ENCODE measurements at regions not wholly inside any gene's neighbourhood (a gene's known extent, or its start where the extent isn't known, plus 50 kb on each side); places are given as distances from the start of the nearest gene placed in this dataset.
"Not testable (repeated sequence)": the region's sequence is repeated elsewhere in the genome, so short reads cannot be mapped to it uniquely, and the experiment has no call there.

- H3K4me1 ChIP-seq (ENCODE audit: control insufficient read depth, insufficient read depth, low read length) = no peaks in the 10 kb centered on the region
- H3K36me3 ChIP-seq (ENCODE audit: control insufficient read depth, insufficient read depth, low read length) = no peaks in the 10 kb centered on the region
- DNase-seq (ENCODE audit: low read depth, low spot score) = no peak
- no CpG with 5 or more reads among the region's 6 CpGs for WGBS (ENCODE audit: insufficient coverage, insufficient read length)
- H3K4me3 ChIP-seq (ENCODE audit: low read length) = no peak overlapping the region
- H3K27ac ChIP-seq (ENCODE audit: low read length) = no peak overlapping the region
- H3K27me3 ChIP-seq (ENCODE audit: control insufficient read depth, insufficient read depth, low read length) = no peaks in the 10 kb centered on the region
- no peaks in the 10 kb centered on the region for H3K9me3 ChIP-seq (ENCODE audit: control insufficient read depth, insufficient read depth, low read length)
Measured at GRCh38 chr2:212791569-212791968, 253.0 kb upstream of the ERBB4 start.

GRCh38 chr2:212786088-212786487 lies 247.5 kb upstream of the ERBB4 start:
- H3K27ac ChIP-seq (ENCODE audit: low read length); H3K36me3 ChIP-seq (ENCODE audit: control insufficient read depth, insufficient read depth, low read length); H3K4me3 ChIP-seq (ENCODE audit: low read length); H3K27me3 ChIP-seq (ENCODE audit: control insufficient read depth, insufficient read depth, low read length); H3K9me3 ChIP-seq (ENCODE audit: control insufficient read depth, insufficient read depth, low read length); DNase-seq (ENCODE audit: low read depth, low spot score); H3K4me1 ChIP-seq (ENCODE audit: control insufficient read depth, insufficient read depth, low read length): not testable (repeated sequence)
- no CpG with 5 or more reads among the region's 5 CpGs for WGBS (ENCODE audit: insufficient coverage, insufficient read length)

GRCh38 chr2:212777020-212777491 lies 238.5 kb upstream of the ERBB4 start:
- no peak overlapping the region for H3K27ac ChIP-seq (ENCODE audit: low read length)
- DNase-seq (ENCODE audit: low read depth, low spot score) = no peak
- no CpG with 5 or more reads among the region's 3 CpGs for WGBS (ENCODE audit: insufficient coverage, insufficient read length)
- H3K27me3 ChIP-seq (ENCODE audit: control insufficient read depth, insufficient read depth, low read length) = no peaks in the 10 kb centered on the region
- H3K4me1 ChIP-seq (ENCODE audit: control insufficient read depth, insufficient read depth, low read length) = no peaks in the 10 kb centered on the region
- no peaks in the 10 kb centered on the region for H3K36me3 ChIP-seq (ENCODE audit: control insufficient read depth, insufficient read depth, low read length)
- no peaks in the 10 kb centered on the region for H3K9me3 ChIP-seq (ENCODE audit: control insufficient read depth, insufficient read depth, low read length)
- no peak overlapping the region for H3K4me3 ChIP-seq (ENCODE audit: low read length)

GRCh38 chr2:212773808-212774339 lies 235.3 kb upstream of the ERBB4 start:
- no peak overlapping the region for H3K27ac ChIP-seq (ENCODE audit: low read length)
- H3K4me1 ChIP-seq (ENCODE audit: control insufficient read depth, insufficient read depth, low read length) = no peaks in the 10 kb centered on the region
- H3K9me3 ChIP-seq (ENCODE audit: control insufficient read depth, insufficient read depth, low read length) = no peaks in the 10 kb centered on the region
- WGBS (ENCODE audit: insufficient coverage, insufficient read length) = no CpG with 5 or more reads among the region's 1 CpG
- H3K4me3 ChIP-seq (ENCODE audit: low read length) = no peak overlapping the region
- DNase-seq (ENCODE audit: low read depth, low spot score) = no peak
- H3K27me3 ChIP-seq (ENCODE audit: control insufficient read depth, insufficient read depth, low read length) = no peaks in the 10 kb centered on the region
- H3K36me3 ChIP-seq (ENCODE audit: control insufficient read depth, insufficient read depth, low read length) = no peaks in the 10 kb centered on the region; the same call in 1 of the 2 replicates

GRCh38 chr2:212770240-212770639 lies 231.6 kb upstream of the ERBB4 start:
- H3K4me3 ChIP-seq (ENCODE audit: low read length) = no peak overlapping the region
- DNase-seq (ENCODE audit: low read depth, low spot score) = no peak
- WGBS (ENCODE audit: insufficient coverage, insufficient read length) = no CpG with 5 or more reads among the region's 3 CpGs
- no peak overlapping the region for H3K27ac ChIP-seq (ENCODE audit: low read length)
- no peaks in the 10 kb centered on the region for H3K9me3 ChIP-seq (ENCODE audit: control insufficient read depth, insufficient read depth, low read length)
- H3K27me3 ChIP-seq (ENCODE audit: control insufficient read depth, insufficient read depth, low read length) = no peaks in the 10 kb centered on the region
- no peaks in the 10 kb centered on the region; the same call in 1 of the 2 replicates for H3K36me3 ChIP-seq (ENCODE audit: control insufficient read depth, insufficient read depth, low read length)
- H3K4me1 ChIP-seq (ENCODE audit: control insufficient read depth, insufficient read depth, low read length) = no peaks in the 10 kb centered on the region

- Histone ChIP-seq H3K4me1 (ENCODE audit: control insufficient read depth, insufficient read depth, low read length) (no peaks in the 10 kb centered on the region), H3K36me3 (ENCODE audit: control insufficient read depth, insufficient read depth, low read length) (no peaks in the 10 kb centered on the region; the same call in 1 of the 2 replicates), H3K27ac (ENCODE audit: low read length) (no peak overlapping the region), H3K27me3 (ENCODE audit: control insufficient read depth, insufficient read depth, low read length) (no peaks in the 10 kb centered on the region), H3K9me3 (ENCODE audit: control insufficient read depth, insufficient read depth, low read length) (no peaks in the 10 kb centered on the region), H3K4me3 (ENCODE audit: low read length) (no peak overlapping the region)
- no CpG with 5 or more reads among the region's 4 CpGs for WGBS (ENCODE audit: insufficient coverage, insufficient read length)
- no peak for DNase-seq (ENCODE audit: low read depth, low spot score)
Measured at GRCh38 chr2:212766921-212767320, 228.3 kb upstream of the ERBB4 start.

GRCh38 chr2:212752730-212753351 lies 214.2 kb upstream of the ERBB4 start:
- no peak overlapping the region for H3K27ac ChIP-seq (ENCODE audit: low read length)
- no peaks in the 10 kb centered on the region for H3K36me3 ChIP-seq (ENCODE audit: control insufficient read depth, insufficient read depth, low read length)
- DNase-seq (ENCODE audit: low read depth, low spot score) = no peak
- no peaks in the 10 kb centered on the region for H3K27me3 ChIP-seq (ENCODE audit: control insufficient read depth, insufficient read depth, low read length)
- H3K4me3 ChIP-seq (ENCODE audit: low read length) = no peak overlapping the region
- no peaks in the 10 kb centered on the region for H3K4me1 ChIP-seq (ENCODE audit: control insufficient read depth, insufficient read depth, low read length)
- H3K9me3 ChIP-seq (ENCODE audit: control insufficient read depth, insufficient read depth, low read length) = peaks cover 2% of the 10 kb centered on the region
- WGBS (ENCODE audit: insufficient coverage, insufficient read length) = no CpG with 5 or more reads among the region's 2 CpGs

- no peak overlapping the region for H3K4me3 ChIP-seq (ENCODE audit: low read length)
- no peak overlapping the region for H3K27ac ChIP-seq (ENCODE audit: low read length)
- H3K27me3 ChIP-seq (ENCODE audit: control insufficient read depth, insufficient read depth, low read length) = no peaks in the 10 kb centered on the region
- no peak for DNase-seq (ENCODE audit: low read depth, low spot score)
- H3K36me3 ChIP-seq (ENCODE audit: control insufficient read depth, insufficient read depth, low read length) = no peaks in the 10 kb centered on the region
- no peaks in the 10 kb centered on the region for H3K9me3 ChIP-seq (ENCODE audit: control insufficient read depth, insufficient read depth, low read length)
- H3K4me1 ChIP-seq (ENCODE audit: control insufficient read depth, insufficient read depth, low read length) = no peaks in the 10 kb centered on the region
Measured at GRCh38 chr2:212745359-212745758, 206.8 kb upstream of the ERBB4 start.

- H3K27me3 ChIP-seq (ENCODE audit: control insufficient read depth, insufficient read depth, low read length) = no peaks in the 10 kb centered on the region
- no peaks in the 10 kb centered on the region for H3K9me3 ChIP-seq (ENCODE audit: control insufficient read depth, insufficient read depth, low read length)
- no CpG with 5 or more reads among the region's 4 CpGs for WGBS (ENCODE audit: insufficient coverage, insufficient read length)
- no peak overlapping the region for H3K27ac ChIP-seq (ENCODE audit: low read length)
- no peaks in the 10 kb centered on the region for H3K4me1 ChIP-seq (ENCODE audit: control insufficient read depth, insufficient read depth, low read length)
- no peaks in the 10 kb centered on the region for H3K36me3 ChIP-seq (ENCODE audit: control insufficient read depth, insufficient read depth, low read length)
- no peak overlapping the region for H3K4me3 ChIP-seq (ENCODE audit: low read length)
- DNase-seq (ENCODE audit: low read depth, low spot score) = no peak
Measured at GRCh38 chr2:212737392-212738172, 199.0 kb upstream of the ERBB4 start.

- WGBS (ENCODE audit: insufficient coverage, insufficient read length) = no CpG with 5 or more reads among the region's 1 CpG
- no peak overlapping the region for H3K4me3 ChIP-seq (ENCODE audit: low read length)
- no peaks in the 10 kb centered on the region for H3K27me3 ChIP-seq (ENCODE audit: control insufficient read depth, insufficient read depth, low read length)
- no peaks in the 10 kb centered on the region for H3K9me3 ChIP-seq (ENCODE audit: control insufficient read depth, insufficient read depth, low read length)
- DNase-seq (ENCODE audit: low read depth, low spot score) = no peak
- H3K4me1 ChIP-seq (ENCODE audit: control insufficient read depth, insufficient read depth, low read length) = no peaks in the 10 kb centered on the region
- no peaks in the 10 kb centered on the region for H3K36me3 ChIP-seq (ENCODE audit: control insufficient read depth, insufficient read depth, low read length)
- H3K27ac ChIP-seq (ENCODE audit: low read length) = no peak overlapping the region
Measured at GRCh38 chr2:212736385-212736726, 197.8 kb upstream of the ERBB4 start.

Measured in iPS DF 6.9 (cell line).